ENCODE measurements at regions not wholly inside any gene's neighbourhood (a gene's known extent, or its start where the extent isn't known, plus 50 kb on each side); places are given as distances from the start of the nearest gene placed in this dataset.

DNA sequence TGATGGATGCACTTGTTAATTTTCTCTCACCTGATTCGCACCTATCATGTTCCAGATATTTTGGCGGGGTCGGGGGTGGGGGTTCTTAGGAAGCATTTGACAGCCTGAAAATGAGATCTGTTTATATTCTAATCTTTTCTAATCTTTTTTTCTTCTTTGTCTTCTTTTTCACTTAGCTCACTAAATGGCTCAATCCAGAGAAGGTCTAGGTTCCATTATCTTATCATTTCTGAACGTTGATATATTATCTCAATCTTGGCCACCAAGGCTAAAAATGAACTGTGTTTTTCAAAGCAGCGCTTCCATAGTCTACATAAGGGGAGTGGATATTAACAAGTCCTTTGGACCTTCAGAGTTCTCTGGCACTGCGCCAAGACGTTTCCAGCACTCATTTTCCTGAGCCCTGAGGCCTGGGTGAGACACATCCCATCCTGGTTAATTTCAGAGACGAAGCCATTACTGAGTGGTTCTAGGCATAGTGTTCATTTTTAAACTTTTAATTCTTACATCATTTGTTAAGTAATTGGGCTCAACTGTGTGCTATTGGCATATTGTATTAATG is 229.0 kb downstream of the SOX11 start:
- 87% methylated on average over 3 of the region's 8 CpGs for WGBS (ENCODE audit: insufficient coverage)
- no peaks in the 10 kb centered on the region for H3K27me3 ChIP-seq (replicated peaks in 1 of 4; ENCODE audit: control extremely low read depth in 1 of 4, control insufficient read depth in 3 of 4, insufficient read depth in 4 of 4, low read length in 3 of 4)
- H2AFZ ChIP-seq (ENCODE audit: insufficient read depth, low read depth, low read length, poor library complexity, severe bottlenecking): no peak overlapping the region
- H3K4me3 Mint-ChIP-seq: no peak overlapping the region
- no peaks in the 10 kb centered on the region for H3K4me1 Mint-ChIP-seq
- ChIA-PET CTCF (no interaction called here), POLR2A (no interaction called here)
- H3K27ac ChIP-seq (ENCODE audit: low read length in 2 of 2): no peak overlapping the region
- H3K27me3 Mint-ChIP-seq: no peaks in the 10 kb centered on the region
- ATAC-seq (ENCODE audit: low read depth) (no peak), DNase-seq (no peak)
- H3K9me3 Mint-ChIP-seq (ENCODE audit: insufficient read depth): no peaks in the 10 kb centered on the region
- H4K20me1 ChIP-seq (ENCODE audit: control insufficient read depth, insufficient read depth, low read length, poor library complexity, severe bottlenecking): no peaks in the 10 kb centered on the region
- H3K4me1 ChIP-seq (ENCODE audit: control insufficient read depth in 2 of 2, insufficient read depth in 2 of 2, low read length in 2 of 2): no peaks in the 10 kb centered on the region
- no peak overlapping the region for H3K4me3 ChIP-seq (ENCODE audit: control extremely low read depth in 1 of 5, extremely low read depth in 1 of 5, insufficient read depth in 1 of 5, low read depth in 2 of 5, low read length in 4 of 5)
- H3K9me3 ChIP-seq (ENCODE audit: control extremely low read depth in 1 of 3, control insufficient read depth in 2 of 3, insufficient read depth in 1 of 3, low read length in 2 of 3): no peaks in the 10 kb centered on the region
- no peak overlapping the region for H3K27ac Mint-ChIP-seq
- no peaks in the 10 kb centered on the region for H3K36me3 ChIP-seq (replicated peaks in 1 of 2; ENCODE audit: control extremely low read depth in 1 of 2, control insufficient read depth in 1 of 2, extremely low read depth in 1 of 2, insufficient read depth in 2 of 2, low read length in 1 of 2)
- intact Hi-C loops (cut with micrococcal nuclease): no loop called here
- no peak overlapping the region for H3K9ac ChIP-seq (ENCODE audit: low read length)
- no peaks in the 10 kb centered on the region for H3K79me2 ChIP-seq (ENCODE audit: control insufficient read depth, insufficient read depth, low read length)
- no peak for TF ChIP-seq EZH2 (IDR thresholded peaks at IDR 0.05; ENCODE audit: borderline replicate concordance, insufficient read depth, low read depth, low read length, poor library complexity, severe bottlenecking)
- TF ChIP-seq, protein P1, sequence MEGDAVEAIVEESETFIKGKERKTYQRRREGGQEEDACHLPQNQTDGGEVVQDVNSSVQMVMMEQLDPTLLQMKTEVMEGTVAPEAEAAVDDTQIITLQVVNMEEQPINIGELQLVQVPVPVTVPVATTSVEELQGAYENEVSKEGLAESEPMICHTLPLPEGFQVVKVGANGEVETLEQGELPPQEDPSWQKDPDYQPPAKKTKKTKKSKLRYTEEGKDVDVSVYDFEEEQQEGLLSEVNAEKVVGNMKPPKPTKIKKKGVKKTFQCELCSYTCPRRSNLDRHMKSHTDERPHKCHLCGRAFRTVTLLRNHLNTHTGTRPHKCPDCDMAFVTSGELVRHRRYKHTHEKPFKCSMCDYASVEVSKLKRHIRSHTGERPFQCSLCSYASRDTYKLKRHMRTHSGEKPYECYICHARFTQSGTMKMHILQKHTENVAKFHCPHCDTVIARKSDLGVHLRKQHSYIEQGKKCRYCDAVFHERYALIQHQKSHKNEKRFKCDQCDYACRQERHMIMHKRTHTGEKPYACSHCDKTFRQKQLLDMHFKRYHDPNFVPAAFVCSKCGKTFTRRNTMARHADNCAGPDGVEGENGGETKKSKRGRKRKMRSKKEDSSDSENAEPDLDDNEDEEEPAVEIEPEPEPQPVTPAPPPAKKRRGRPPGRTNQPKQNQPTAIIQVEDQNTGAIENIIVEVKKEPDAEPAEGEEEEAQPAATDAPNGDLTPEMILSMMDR (IDR thresholded peaks at IDR 0.05): no peak
- H3K4me2 ChIP-seq (replicated peaks; ENCODE audit: low read depth, low read length, poor library complexity, severe bottlenecking): no peak overlapping the region

DNA sequence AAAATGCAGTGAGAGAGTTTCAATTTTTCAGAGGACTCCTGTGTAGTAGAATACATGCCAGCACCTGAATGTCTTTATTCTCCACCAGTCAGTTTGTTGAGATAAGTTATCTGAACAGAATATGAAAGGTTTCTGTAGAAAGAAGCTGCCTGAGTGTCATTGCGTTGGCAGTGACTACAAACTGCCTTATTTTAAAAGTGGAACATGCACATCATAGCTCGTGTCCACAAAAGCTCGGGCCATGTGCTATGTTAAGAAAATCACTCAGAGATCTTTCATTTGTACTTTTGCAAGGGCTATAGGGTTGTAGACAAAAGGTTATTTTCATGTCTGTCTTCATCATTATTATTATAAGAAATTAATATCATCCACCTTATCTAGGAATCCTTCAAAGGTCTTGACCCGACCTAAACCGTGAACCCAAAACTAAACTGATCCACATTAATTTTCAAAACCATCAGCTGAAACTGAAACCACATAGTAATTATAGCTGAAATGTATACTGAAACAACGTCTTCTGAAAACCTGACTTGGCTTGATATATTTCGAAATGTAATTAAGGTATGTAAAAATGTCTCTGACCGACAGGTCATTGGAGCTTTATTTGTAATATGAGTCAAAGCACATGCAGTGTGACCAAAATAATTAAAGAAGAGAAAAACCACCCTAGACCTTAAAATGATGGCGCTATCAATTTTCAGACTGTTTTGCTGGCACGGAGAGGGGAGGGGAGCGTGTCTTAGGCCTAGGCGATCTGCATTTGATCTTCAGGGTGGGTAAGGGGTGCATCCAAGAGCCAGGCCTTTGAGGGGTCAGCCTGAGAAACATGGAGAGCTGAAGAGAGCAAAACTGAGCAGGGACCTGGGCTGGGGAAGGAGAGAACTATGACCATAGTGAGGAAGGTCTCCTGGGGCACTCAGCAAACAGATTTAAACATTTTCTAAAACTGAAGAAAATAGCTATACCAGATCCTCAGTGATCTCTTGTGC is 232.1 kb downstream of the SOX11 start:
- intact Hi-C loops (cut with micrococcal nuclease): no loop called here
- Histone ChIP-seq H3K36me3 (replicated peaks in 1 of 2; ENCODE audit: control extremely low read depth in 1 of 2, control insufficient read depth in 1 of 2, extremely low read depth in 1 of 2, insufficient read depth in 2 of 2, low read length in 1 of 2) (no peaks in the 10 kb centered on the region), H3K27me3 (replicated peaks in 1 of 4; ENCODE audit: control extremely low read depth in 1 of 4, control insufficient read depth in 3 of 4, insufficient read depth in 4 of 4, low read length in 3 of 4) (no peaks in the 10 kb centered on the region), H3K79me2 (ENCODE audit: control insufficient read depth, insufficient read depth, low read length) (no peaks in the 10 kb centered on the region), H4K20me1 (ENCODE audit: control insufficient read depth, insufficient read depth, low read length, poor library complexity, severe bottlenecking) (no peaks in the 10 kb centered on the region), H3K27ac (ENCODE audit: low read length in 2 of 2) (no peak overlapping the region), H3K9me3 (ENCODE audit: control extremely low read depth in 1 of 3, control insufficient read depth in 2 of 3, insufficient read depth in 1 of 3, low read length in 2 of 3) (no peaks in the 10 kb centered on the region), H3K4me3 (ENCODE audit: control extremely low read depth in 1 of 5, extremely low read depth in 1 of 5, insufficient read depth in 1 of 5, low read depth in 2 of 5, low read length in 4 of 5) (no peak overlapping the region), H3K4me1 (ENCODE audit: control insufficient read depth in 2 of 2, insufficient read depth in 2 of 2, low read length in 2 of 2) (no peaks in the 10 kb centered on the region), H3K4me2 (replicated peaks; ENCODE audit: low read depth, low read length, poor library complexity, severe bottlenecking) (no peak overlapping the region), H2AFZ (ENCODE audit: insufficient read depth, low read depth, low read length, poor library complexity, severe bottlenecking) (no peak overlapping the region), H3K9ac (ENCODE audit: low read length) (no peak overlapping the region)
- no peaks in the 10 kb centered on the region for H3K9me3 Mint-ChIP-seq (ENCODE audit: insufficient read depth)
- POLR2A ChIA-PET: no interaction called here
- no peak for ATAC-seq (ENCODE audit: low read depth)
- CTCF ChIA-PET: no interaction called here
- H3K4me3 Mint-ChIP-seq: no peak overlapping the region
- WGBS (ENCODE audit: insufficient coverage): 98% methylated on average over 4 of the region's 12 CpGs
- no peak overlapping the region for H3K27ac Mint-ChIP-seq
- no peaks in the 10 kb centered on the region for H3K4me1 Mint-ChIP-seq
- H3K27me3 Mint-ChIP-seq: no peaks in the 10 kb centered on the region
- TF ChIP-seq EZH2 (IDR thresholded peaks at IDR 0.05; ENCODE audit: borderline replicate concordance, insufficient read depth, low read depth, low read length, poor library complexity, severe bottlenecking): no peak
- TF ChIP-seq, protein P1 (IDR thresholded peaks at IDR 0.05): no peak
- no peak for DNase-seq

Measured in B cell (primary cell).